NCI-H2107 treated with DMSO at 0.1 percent for 48 hours (cell line): ENCODE measurements at regions not wholly inside any gene's neighbourhood (a gene's known extent, or its start where the extent isn't known, plus 50 kb on each side); places are given as distances from the start of the nearest gene placed in this dataset.

ENCODE experiments used
- DNase-seq: peaks from one replicate; lab custom pipeline; 2025; ENCODE audit not compliant: unreplicated experiment; lab: John Stamatoyannopoulos, UW

DNA sequence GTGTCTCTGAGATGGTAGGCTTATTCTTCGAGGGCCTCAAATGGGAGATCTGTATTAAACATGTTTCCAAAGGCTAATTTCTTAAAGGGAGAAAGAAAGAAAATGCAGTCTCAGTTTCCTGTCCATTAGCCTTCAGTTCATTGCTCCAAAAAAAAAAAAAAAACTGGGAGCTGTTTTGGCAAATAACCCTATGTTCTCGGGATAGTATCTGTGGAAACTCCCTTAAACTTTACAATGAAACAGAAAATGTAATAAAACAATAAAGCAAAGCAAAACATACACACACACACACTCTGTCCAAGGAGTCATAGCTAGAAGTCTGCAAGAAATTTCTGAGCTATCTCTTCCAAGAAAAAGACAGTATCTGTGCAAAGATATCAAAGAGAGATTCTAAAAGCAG, 172.5 kb upstream of the CELF2 start:
- no peak for DNase-seq

DNA sequence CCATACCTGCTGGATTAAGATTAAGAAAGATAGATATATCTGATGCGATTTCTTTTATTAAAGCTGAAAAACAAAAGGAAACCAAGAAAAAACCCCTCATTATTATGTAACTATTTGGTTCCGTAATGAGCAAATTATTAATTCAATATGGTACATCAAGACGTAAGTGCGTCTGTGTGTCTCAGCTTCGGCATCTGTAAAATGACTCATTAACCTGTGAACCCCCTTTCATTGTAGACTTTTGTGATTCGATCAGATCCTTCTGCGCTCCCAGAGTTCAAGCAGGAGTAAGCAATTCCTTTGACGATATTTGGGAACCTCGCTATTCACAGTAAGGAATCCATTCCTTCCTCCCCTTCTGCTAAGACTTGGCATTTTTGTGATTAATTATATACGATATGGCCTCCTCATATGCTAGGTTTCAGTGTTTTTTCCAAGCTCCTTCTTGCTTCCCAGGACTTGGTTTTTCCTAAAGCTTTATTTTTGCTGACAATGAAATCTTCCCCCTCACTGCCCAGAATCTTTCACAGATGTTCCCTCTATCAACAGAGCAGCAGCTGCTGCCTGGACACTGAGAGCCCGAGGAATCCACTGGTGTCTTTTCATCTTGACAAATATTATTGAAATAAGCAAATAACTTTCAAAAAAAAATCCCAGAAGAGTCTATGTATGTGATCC, 171.7 kb upstream of the CELF2 start:
- DNase-seq, result no peak

DNA sequence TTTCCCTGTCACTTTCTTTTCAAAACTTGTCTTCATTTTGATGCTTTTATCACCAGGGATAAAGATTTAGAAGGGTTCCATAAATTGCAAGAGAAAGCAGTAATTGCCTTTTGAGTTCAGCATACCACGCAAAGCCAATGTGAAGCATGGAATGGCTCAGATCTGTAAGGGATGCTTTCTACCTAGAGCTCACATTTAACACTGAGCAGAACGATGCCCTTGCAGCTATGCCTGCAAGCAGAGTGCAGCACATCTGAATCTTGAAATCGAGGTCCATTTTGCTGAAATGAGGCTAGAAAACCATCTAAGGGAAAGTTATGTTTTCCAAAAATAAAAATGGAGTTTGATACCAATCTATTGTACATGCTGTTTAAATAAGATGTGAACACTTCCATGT, 171.2 kb upstream of the CELF2 start:
- DNase-seq, result no peak

DNA sequence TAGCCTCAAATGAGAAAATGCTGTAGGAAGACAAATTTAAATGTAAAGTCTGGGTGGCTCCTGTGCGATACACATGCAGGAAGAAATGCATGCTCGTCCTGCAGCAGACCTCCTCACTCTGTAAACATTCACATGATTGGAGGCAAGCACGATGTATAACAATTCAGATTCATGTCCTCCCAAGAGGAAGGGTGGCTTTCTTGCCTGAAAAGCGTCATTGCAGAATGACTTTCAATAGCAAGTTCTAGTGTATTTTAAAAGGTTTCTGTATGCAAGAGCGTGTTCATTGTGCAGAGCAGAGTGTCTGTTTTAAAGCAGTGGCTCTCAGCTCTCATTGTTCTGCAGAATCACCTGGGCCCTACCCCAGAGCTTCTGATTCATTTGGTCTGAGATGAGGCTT, 170.3 kb upstream of the CELF2 start:
- DNase-seq, result no peak

DNA sequence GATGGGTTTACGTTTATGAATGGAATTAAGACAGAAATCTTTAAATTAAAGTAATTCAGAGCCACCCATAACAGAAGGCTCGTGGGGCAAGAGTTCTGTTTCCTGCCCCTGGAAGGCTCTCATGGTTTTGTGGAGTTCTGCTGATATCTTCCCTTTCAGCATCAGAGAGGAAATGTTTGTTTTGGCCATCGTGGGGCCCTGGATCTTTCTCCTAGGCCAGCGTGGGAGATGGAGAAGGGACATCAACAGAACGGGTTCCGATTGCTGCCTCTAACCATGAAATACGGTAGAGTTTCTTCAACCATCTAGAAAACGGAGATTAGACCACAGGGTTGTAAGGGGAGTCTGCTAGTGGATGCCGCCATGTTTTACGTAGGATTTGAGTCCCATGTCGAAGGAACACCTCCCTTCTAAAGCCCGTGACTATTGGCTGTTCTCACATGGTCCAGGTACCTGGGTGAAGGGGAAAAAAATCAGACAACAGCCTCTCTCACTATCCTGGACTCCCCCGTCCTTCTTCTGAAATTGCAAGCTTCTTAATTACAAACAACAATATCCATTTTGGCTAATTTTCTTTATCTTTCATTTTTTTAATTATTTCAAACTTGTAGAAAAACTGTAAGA, 169.1 kb upstream of the CELF2 start:
- DNase-seq, result no peak

DNA sequence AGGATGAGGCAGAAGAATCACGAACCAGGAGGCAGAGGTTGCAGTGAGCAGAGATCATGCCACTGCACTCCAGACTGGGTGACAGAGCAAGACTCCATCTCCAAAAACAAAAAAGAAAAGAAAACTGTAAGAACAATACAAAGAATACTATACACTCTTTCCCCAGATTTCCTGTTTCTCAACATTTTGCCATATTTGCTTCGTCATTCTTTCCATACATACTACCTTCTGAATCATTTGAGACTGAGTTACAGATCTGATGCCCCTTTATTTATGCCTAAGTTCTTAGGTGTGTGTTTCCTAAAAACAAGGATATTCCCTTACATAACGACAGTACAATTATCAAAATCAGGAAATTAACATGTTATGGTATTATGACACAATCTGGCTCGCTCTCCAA, 168.4 kb upstream of the CELF2 start:
- no peak for DNase-seq

DNA sequence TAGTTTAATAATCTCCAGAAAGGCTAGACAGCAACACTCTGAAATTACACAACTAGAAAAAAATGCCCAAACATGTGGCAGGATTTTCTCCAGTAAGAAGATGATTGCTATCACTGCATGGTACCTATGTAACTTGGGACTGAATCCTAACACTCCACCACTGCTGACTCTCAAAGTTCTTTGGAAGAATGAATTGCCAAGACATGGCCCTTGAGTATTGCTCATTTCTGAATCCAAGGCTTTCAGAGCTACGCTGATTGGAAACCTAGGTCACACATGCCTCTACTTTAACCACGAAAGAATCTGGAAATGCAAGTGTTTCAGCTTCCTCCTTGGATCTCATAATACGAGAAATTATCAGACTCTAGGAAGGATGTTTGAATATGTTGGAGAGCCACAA, 167.5 kb upstream of the CELF2 start:
- no peak for DNase-seq

DNA sequence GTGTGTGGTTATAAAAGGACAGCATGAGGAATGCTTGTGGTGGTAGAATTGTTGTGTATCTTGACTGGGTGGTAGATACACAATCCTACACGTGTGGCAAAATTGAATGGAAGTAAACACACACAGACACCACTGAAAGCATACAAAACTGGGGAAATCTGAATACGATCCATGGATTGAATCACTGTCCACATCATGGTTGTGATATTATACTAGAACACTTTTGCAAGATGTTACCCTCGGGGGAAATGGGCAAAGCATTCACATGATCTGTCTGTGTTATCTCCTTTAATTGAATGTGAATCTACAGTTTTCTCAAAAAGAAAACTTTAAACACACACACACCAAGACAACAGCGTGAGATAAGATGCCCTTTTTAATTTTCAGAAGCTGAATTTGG, 165.2 kb upstream of the CELF2 start:
- DNase-seq, result no peak

DNA sequence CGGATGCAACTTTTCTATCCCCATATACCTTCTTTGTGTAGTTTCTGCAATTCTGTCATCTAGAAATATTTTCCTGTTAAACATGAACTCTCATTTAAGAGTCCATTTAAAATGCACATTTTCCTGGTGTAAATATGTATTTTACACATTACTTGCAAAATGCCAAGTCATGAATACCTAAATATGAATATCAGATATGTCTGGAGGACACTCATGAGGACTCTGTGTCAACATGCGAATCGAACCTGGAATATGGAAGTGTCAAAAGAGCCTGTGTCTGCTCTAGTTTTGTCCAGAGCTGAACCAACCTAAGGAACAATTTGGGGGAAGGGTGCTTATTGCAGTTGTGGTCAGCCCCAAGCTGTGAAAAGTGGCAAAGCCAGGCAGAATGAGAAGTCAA, 163.7 kb upstream of the CELF2 start:
- DNase-seq, result no peak

DNA sequence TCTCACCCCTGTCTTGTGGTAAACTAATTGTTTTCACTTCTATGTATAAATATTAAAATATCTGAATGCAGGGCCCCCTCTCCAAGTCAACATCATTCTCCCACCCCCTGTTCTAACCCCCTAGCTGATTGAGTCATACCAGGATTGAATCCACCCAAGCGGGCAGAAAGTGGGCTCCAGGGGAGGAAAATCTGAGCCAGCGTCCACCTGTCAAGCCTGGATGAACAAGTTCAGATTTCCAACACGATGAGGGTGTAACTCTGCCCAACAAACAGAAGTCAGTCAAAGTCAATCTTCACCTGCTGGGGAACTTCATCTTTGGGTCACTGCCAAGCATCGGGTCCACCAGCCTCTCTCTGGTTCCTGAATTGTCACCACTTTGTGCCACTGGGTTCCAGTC, 162.9 kb upstream of the CELF2 start:
- DNase-seq, result no peak

DNA sequence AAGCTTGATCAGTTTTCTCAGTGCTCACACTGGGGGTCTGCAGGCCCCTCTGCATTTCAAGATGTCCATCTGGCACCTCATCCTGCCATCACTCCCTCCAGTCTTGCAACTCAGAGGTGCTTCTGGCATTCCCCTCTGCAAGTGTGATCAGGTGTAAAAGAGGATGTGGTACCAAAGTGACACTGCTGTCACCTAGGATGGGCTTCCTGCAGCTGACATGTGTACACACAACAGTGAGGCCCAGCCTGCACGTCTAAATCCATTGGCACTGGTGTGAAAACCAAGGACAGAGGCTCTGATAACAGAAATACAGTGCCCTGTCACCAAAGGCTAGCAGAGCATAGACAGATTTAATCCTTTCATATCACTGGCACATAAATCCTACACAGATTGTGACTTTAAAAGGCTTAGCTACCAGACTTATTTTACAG, 162.5 kb upstream of the CELF2 start:
- no peak for DNase-seq

DNA sequence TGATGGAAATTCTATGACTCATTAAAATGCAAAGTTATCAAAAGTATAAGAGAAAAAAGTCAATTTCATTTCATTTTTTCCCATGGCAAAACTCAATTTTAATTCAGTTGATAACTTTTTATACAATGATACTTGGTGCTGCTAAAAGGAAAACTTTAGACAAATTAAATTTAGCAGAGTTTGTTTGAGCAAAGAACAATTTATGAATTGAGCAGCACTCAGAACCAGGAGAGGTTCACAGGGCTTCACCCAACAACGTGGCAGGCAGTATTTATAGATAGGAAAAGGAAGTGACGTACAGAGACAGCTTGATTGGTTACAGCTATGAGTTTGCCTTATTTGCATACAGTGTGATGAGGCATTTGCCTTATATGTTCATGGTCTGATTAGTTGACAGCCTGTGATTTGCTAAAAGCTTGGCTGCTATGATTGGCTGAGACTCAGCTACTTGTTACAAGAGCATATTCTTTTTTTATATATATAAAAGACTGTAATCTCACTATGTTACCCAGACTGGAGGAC, 157.2 kb upstream of the CELF2 start:
- DNase-seq, result no peak

DNA sequence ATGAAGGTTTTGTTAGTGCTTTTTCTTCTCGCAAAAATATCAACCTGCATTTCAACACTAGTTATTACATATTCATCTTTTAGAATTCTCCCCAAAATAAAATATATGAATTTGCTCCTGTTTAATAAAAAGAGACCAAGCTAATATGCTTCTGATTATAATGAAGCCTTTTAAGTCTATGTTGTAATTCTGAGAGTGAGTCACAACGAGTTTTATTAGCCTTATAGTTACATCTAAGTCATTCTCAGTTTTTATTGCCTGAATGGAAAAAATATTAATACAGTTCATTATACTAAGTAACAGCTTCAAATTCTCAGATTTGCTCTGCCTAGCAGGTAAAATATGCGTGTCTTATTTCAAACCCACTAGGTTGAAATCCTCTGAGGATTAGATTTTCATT, 152.4 kb upstream of the CELF2 start:
- DNase-seq, result no peak

DNA sequence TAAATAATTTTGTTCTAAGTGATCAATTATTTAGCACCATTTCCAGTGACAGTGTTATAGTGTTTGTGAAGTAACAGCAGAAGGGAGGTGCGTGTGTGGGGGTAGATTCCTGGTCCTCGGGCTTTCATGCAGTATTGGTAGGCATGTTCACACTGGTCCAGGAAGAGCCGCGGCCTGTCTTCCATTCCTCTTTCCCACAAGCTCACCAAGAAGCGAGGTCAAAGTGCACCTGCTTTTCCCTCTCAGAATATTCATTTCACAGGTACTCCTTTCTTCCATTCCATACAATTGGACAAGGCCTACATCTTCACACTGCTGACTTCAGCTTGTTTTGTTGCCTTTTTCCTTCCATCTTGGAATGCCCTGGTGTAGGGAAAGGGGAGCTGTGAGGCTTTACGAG, 151.8 kb upstream of the CELF2 start:
- DNase-seq, result no peak

DNA sequence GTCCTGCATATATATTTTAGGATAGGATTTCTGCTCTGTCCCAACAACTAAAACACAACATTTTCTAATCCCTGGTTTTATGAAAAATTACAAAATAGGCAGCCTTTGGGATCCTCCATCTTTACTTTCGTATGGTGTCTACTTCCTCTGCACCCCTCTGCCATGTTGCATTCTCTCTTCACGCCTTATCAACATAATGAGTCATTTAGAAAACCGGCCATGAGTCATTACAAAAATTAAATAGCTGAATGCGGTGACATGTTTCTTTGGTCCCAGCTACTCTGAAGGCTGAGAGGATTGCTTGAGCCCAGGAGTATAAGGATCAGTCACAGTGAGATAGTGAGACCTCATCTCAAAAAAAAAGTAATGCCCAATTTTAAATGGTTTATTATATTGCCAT, 148.1 kb upstream of the CELF2 start:
- no peak for DNase-seq

DNA sequence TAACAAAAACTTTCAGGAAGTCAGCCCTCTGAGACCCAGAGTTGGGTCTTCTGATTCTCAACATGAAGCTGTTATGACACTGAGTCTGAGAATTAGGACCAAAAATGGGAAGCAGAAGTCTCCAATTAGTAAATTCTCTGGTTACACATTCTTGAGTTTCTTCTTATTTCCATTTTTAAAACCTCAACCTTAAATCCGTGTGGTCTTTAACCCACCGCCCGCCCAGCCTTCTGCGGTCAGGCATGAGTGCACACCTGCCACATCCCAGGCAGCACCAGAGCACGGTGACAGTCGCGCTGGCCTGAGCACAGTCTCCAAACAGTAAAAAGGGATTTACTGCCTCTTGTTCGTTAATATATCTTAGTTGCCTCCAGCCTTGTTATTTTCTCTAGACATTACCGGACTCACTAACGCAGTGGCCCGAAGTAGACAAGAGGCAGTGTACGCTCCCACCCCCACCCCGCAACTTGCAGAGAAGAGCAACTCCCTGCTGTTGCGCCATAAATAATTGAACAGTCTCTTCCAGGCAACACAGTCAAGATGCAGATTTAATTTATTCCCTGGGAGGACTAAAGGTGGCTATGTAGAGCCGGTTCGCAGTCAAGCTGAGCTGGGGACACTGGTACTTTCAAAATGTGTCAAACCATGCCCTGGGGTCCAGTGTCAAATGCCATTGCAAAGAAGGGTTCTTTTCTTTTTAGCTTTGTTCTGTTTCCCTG, 147.0 kb upstream of the CELF2 start:
- DNase-seq, result no peak

DNA sequence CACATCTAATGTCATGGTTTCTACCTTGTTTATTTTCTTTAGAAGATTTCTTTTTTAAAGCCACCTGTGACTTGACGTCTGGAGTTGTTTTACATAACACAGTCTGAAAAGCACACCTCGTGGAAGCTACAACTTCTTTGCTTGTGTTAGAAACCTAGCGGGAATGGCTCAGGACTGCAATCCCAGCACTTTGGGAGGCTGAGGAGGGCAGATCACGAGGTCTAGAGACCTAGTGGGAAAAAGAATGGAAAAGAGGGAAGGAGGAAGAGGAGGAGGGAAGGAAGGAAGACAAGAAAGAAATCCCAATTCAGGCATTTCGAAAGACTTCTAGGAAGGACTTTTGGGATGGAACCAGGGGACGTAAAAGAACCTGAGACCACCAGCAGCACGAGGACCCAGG, 146.3 kb upstream of the CELF2 start:
- DNase-seq, result no peak

DNA sequence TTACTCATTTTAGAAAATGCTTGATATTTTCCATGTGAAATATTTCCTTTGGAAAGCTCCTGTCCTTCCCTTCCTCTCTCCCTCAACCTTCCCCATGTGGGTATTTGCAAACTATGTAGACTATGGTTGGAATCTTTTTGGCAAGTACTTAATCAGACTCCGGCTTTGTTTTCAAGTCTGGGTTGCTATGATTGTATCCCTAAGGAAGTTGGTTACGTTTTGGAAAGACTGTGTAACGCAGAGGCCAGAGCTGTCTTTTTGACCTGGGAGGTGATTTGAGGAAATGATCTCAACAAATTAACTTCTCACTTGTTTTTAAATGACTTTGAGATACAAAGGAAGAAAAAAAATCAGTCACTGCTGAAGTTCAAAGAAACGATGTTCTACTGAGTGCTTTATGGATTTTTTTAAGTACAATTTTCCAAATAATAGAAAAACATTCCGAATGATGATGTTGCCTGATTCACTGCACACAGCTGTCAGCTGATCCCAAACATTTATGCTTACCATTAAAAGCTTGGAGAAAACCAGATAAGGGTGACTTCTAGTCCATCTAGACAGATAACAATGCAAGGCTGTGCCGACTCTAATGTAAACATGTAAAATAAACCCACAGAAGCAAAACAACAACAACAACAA, 145.5 kb upstream of the CELF2 start:
- no peak for DNase-seq

DNA sequence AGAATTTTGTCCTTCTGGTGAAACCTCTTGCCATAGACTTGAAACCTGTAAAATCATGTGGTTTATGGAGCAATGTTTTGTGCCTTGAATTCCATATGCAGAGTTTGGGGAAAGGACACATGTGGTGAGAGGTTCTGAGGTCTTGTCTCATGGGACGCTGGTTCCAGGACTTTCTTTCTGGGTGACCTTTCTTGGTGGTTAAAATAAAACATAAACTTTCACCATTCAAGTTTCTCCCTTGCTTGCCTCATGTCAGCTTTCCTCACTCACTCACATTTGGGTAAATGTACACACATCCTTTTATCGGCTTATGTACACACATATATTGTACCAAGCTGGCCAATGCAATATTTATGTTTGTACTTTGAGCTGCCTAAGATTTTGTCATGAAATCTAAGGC, 144.9 kb upstream of the CELF2 start:
- DNase-seq, result no peak

DNA sequence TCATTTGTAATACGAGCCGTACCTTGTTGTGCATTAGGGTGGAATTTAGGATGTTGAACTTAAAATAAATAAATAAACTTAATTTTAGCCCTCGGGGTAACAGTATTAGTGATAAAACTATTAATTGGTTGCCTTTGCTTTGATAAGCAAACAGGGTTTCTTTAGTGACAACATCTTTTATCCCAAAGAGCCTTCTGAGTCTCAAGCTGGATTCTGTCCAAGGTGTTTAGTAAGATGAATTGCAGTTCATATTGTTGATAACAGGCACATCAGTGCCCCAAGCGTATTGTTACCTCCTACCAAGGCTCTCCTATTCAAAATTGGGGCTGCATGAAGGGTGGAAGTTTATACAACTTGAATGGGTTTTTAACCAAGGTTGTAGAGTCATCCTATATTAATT, 144.4 kb upstream of the CELF2 start:
- DNase-seq, result no peak

DNA sequence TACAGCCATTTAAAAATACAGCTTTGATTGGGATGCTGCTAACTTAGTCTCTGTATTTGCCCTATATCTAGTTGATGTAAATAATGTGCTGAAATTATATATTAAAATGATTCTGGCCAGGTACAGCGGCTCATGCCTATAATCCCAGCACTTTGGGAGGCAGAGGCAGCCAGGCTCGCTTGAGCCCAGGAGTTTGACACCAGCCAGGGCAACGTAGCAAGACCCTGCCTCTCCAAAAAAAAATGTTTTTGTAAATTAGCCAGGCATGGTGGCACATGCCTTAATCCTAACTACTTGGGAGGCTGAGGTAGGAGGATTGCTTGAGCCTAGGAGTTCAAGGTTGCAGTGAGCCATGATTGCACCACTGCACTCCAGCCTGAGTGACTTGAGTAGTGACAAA, 143.8 kb upstream of the CELF2 start:
- DNase-seq, result no peak

DNA sequence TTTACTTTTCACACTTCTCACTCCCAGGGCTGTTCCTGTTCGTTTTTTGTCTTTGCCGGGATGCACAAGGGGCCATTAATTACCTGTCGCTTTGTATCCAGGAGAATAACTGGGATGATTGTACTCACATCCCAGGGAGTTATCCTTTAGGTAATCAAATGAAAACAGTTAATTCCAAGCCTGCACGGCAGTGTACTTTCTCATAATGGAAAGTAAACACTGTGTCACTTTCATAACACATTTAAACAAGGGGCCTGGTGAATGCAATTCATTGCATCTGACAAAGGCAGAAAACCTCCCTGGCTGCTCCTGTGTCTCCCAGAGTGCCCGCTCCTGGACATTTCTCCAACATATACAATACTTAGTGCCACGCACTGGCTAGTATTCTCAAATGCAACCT, 138.7 kb upstream of the CELF2 start:
- no peak for DNase-seq
